GM15510 (cell line): ENCODE measurements at regions not wholly inside any gene's neighbourhood (a gene's known extent, or its start where the extent isn't known, plus 50 kb on each side); places are given as distances from the start of the nearest gene placed in this dataset.

Experiments used
- POLR2A ChIP-seq: IDR thresholded peaks from 3 replicates; pipeline ENCODE4 v1.6.1; 2011; ENCODE audit warnings: borderline replicate concordance; ENCODE audit not compliant: insufficient read length; ENCODE audit errors: extremely low read depth

GRCh38 chr15:38635170-38635569 lies 70.6 kb upstream of the RASGRP1 start:
- TF ChIP-seq POLR2A, result no peak

GRCh38 chr15:38636597-38636996 lies 72.0 kb upstream of the RASGRP1 start:
- no peak for TF ChIP-seq POLR2A

- no peak for TF ChIP-seq POLR2A
Observed at GRCh38 chr15:38638126-38638525, 73.5 kb upstream of the RASGRP1 start.

- no peak for TF ChIP-seq POLR2A
Observed at GRCh38 chr15:38638811-38639210, 74.2 kb upstream of the RASGRP1 start.

- no peak for TF ChIP-seq POLR2A
Observed at GRCh38 chr15:38642689-38643270, 78.2 kb upstream of the RASGRP1 start.

GRCh38 chr15:38646716-38647115 lies 82.1 kb upstream of the RASGRP1 start:
- TF ChIP-seq POLR2A, result no peak

- TF ChIP-seq POLR2A, result no peak
Observed at GRCh38 chr15:38647683-38648082, 83.1 kb upstream of the RASGRP1 start.

GRCh38 chr15:38648121-38648843 lies 83.7 kb upstream of the RASGRP1 start:
- no peak for TF ChIP-seq POLR2A

- no peak for TF ChIP-seq POLR2A
Observed at GRCh38 chr15:38650384-38650783, 85.8 kb upstream of the RASGRP1 start.

GRCh38 chr15:38650936-38651327 lies 86.3 kb upstream of the RASGRP1 start:
- no peak for TF ChIP-seq POLR2A

- TF ChIP-seq POLR2A, result no peak
Observed at GRCh38 chr15:38651328-38652038, 86.9 kb upstream of the RASGRP1 start.

- no peak for TF ChIP-seq POLR2A
Observed at GRCh38 chr15:38652183-38652794, 87.7 kb upstream of the RASGRP1 start.

- no peak for TF ChIP-seq POLR2A
Observed at GRCh38 chr15:38652998-38653397, 88.4 kb upstream of the RASGRP1 start.

GRCh38 chr15:38658431-38658830 lies 93.8 kb upstream of the RASGRP1 start:
- no peak for TF ChIP-seq POLR2A

- no peak for TF ChIP-seq POLR2A
Observed at GRCh38 chr15:38660738-38661137, 96.1 kb upstream of the RASGRP1 start.
